ENCODE measurements at regions not wholly inside any gene's neighbourhood (a gene's known extent, or its start where the extent isn't known, plus 50 kb on each side); places are given as distances from the start of the nearest gene placed in this dataset.

GRCh38 chr6:51432481-51432880 is 613.8 kb downstream of the TFAP2B start:
- Histone ChIP-seq H4K20me1 (ENCODE audit: low read depth, low read length) (no peaks in the 10 kb centered on the region), H3K27ac (ENCODE audit: low read depth, low read length) (no peak overlapping the region), H3K4me3 (ENCODE audit: insufficient read depth, low read length, poor library complexity, severe bottlenecking) (no peak overlapping the region), H3K27me3 (ENCODE audit: low read length) (no peaks in the 10 kb centered on the region), H2AFZ (ENCODE audit: low read depth, low read length, severe bottlenecking) (no peak overlapping the region), H3K9me2 (replicated peaks; ENCODE audit: insufficient read depth, low read length) (no peaks in the 10 kb centered on the region), H3K36me3 (ENCODE audit: low read length) (no peaks in the 10 kb centered on the region), H3K9me3 (ENCODE audit: insufficient read depth, low read length) (no peaks in the 10 kb centered on the region), H3K9ac (ENCODE audit: low read length) (no peak overlapping the region), H3F3A (ENCODE audit: insufficient read depth) (no peaks in the 10 kb centered on the region), H3K4me2 (ENCODE audit: low read depth, low read length, poor library complexity, severe bottlenecking) (no peak overlapping the region), H3K79me2 (ENCODE audit: insufficient read depth, low read length) (no peaks in the 10 kb centered on the region)
- TF ChIP-seq EZH2phosphoT487 (conservative IDR thresholded peaks at IDR 0.05; ENCODE audit: low read length), result no peak
- TF ChIP-seq CTCF (IDR thresholded peaks at IDR 0.05; ENCODE audit: insufficient read depth, low read length, poor library complexity, severe bottlenecking), result no peak

GRCh38 chr6:51450248-51450957 is 631.7 kb downstream of the TFAP2B start:
- no peaks in the 10 kb centered on the region for H3K36me3 ChIP-seq (ENCODE audit: low read length)
- no peak overlapping the region for H2AFZ ChIP-seq (ENCODE audit: low read depth, low read length, severe bottlenecking)
- H3K9ac ChIP-seq (ENCODE audit: low read length), result no peak overlapping the region
- H3K79me2 ChIP-seq (ENCODE audit: insufficient read depth, low read length), result no peaks in the 10 kb centered on the region
- no peaks in the 10 kb centered on the region for H3K27me3 ChIP-seq (ENCODE audit: low read length)
- H3K9me3 ChIP-seq (ENCODE audit: insufficient read depth, low read length), result no peaks in the 10 kb centered on the region
- H4K20me1 ChIP-seq (ENCODE audit: low read depth, low read length), result no peaks in the 10 kb centered on the region
- H3F3A ChIP-seq (ENCODE audit: insufficient read depth), result no peaks in the 10 kb centered on the region
- TF ChIP-seq CTCF (IDR thresholded peaks at IDR 0.05; ENCODE audit: insufficient read depth, low read length, poor library complexity, severe bottlenecking) (no peak), EZH2phosphoT487 (conservative IDR thresholded peaks at IDR 0.05; ENCODE audit: low read length) (no peak)
- no peaks in the 10 kb centered on the region for H3K9me2 ChIP-seq (replicated peaks; ENCODE audit: insufficient read depth, low read length)
- no peak overlapping the region for H3K4me3 ChIP-seq (ENCODE audit: insufficient read depth, low read length, poor library complexity, severe bottlenecking)
- H3K4me2 ChIP-seq (ENCODE audit: low read depth, low read length, poor library complexity, severe bottlenecking), result no peak overlapping the region
- no peak overlapping the region for H3K27ac ChIP-seq (ENCODE audit: low read depth, low read length)

GRCh38 chr6:51450958-51451357 is 632.3 kb downstream of the TFAP2B start:
- H3K27ac ChIP-seq (ENCODE audit: low read depth, low read length), result no peak overlapping the region

More at GRCh38 chr6:51450958-51451357, 632.3 kb downstream of the TFAP2B start:
- H3K9ac ChIP-seq (ENCODE audit: low read length), result no peak overlapping the region
- H3K36me3 ChIP-seq (ENCODE audit: low read length), result no peaks in the 10 kb centered on the region
- no peaks in the 10 kb centered on the region for H3K9me3 ChIP-seq (ENCODE audit: insufficient read depth, low read length)
- H3F3A ChIP-seq (ENCODE audit: insufficient read depth), result no peaks in the 10 kb centered on the region
- no peak overlapping the region for H3K4me3 ChIP-seq (ENCODE audit: insufficient read depth, low read length, poor library complexity, severe bottlenecking)
- H3K79me2 ChIP-seq (ENCODE audit: insufficient read depth, low read length), result no peaks in the 10 kb centered on the region
- H3K27me3 ChIP-seq (ENCODE audit: low read length), result no peaks in the 10 kb centered on the region
- H2AFZ ChIP-seq (ENCODE audit: low read depth, low read length, severe bottlenecking), result no peak overlapping the region
- no peaks in the 10 kb centered on the region for H3K9me2 ChIP-seq (replicated peaks; ENCODE audit: insufficient read depth, low read length)
- no peaks in the 10 kb centered on the region for H4K20me1 ChIP-seq (ENCODE audit: low read depth, low read length)
- no peak overlapping the region for H3K4me2 ChIP-seq (ENCODE audit: low read depth, low read length, poor library complexity, severe bottlenecking)
- TF ChIP-seq CTCF (IDR thresholded peaks at IDR 0.05; ENCODE audit: insufficient read depth, low read length, poor library complexity, severe bottlenecking) (no peak), EZH2phosphoT487 (conservative IDR thresholded peaks at IDR 0.05; ENCODE audit: low read length) (no peak)
